ENCODE measurements at regions not wholly inside any gene's neighbourhood (a gene's known extent, or its start where the extent isn't known, plus 50 kb on each side); places are given as distances from the start of the nearest gene placed in this dataset.

DNA sequence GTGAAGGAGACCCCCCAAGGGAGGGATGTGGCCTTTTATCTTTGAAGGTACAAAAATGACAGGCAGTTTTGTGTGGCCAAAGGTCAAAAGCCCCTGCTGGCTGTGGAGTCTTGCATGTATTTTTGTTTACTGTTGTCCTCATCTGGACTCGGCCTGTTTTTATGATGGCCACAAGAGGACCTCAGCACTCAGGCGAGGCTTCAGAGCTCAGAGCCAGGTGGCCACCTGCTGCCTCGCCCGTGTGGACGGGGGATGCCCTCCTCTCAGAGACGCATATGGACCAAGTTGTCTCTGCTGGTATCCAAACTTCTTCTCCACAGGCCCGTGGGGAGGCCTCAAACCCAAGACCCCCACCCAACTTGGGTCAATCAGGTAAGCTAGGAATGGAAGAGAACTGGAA is 118.2 kb downstream of the DACT2 start:
- WGBS, 2 experiments (ENCODE audit: extremely low coverage in 2 of 2, insufficient read length in 1 of 2), result 40% methylated on average over 1 of the region's 7 CpGs; no CpG with 5 or more reads in 1 of the 2 experiments
- Histone ChIP-seq H2BK15ac (ENCODE audit: low read depth, low read length) (no peak overlapping the region), H4K5ac (ENCODE audit: low read depth, low read length) (no peak overlapping the region), H3K27me3 (ENCODE audit: control insufficient read depth, insufficient read depth, low read length) (no peaks in the 10 kb centered on the region), H2BK5ac (ENCODE audit: low read depth, low read length, poor library complexity, severe bottlenecking) (no peak overlapping the region), H3K4me2 (ENCODE audit: low read depth, low read length) (no peak overlapping the region), H3K9me3 (ENCODE audit: control insufficient read depth, insufficient read depth, low read length) (peaks cover 24% of the 10 kb centered on the region; the same call in 1 of the 2 replicates), H2AK9ac (replicated peaks; ENCODE audit: low read depth, low read length, poor library complexity) (no peak overlapping the region), H3K27ac (ENCODE audit: insufficient read depth, low read length) (no peak overlapping the region), H3K23ac (ENCODE audit: low read depth, low read length) (no peak overlapping the region), H3K36me3 (ENCODE audit: control insufficient read depth, insufficient read depth, low read length) (no peaks in the 10 kb centered on the region), H3K79me1 (ENCODE audit: low read depth in 1 of 2, low read length in 2 of 2) (no peaks in the 10 kb centered on the region), H4K8ac (ENCODE audit: low read depth in 2 of 2, low read length in 2 of 2) (no peak overlapping the region), H2BK120ac (ENCODE audit: low read depth, low read length) (no peak overlapping the region), H3K9ac (ENCODE audit: low read depth, low read length) (no peak overlapping the region), H2AFZ (replicated peaks; ENCODE audit: low read length, poor library complexity) (no peak overlapping the region), H3K9me1 (ENCODE audit: insufficient read depth, low read length) (no peaks in the 10 kb centered on the region), H3K4me1 (ENCODE audit: control insufficient read depth, insufficient read depth, low read length) (no peaks in the 10 kb centered on the region), H3K18ac (ENCODE audit: low read depth, low read length) (no peak overlapping the region), H3K4me3 (ENCODE audit: insufficient read depth, low read depth, low read length) (no peak overlapping the region), H3K14ac (replicated peaks; ENCODE audit: low read depth, low read length) (no peak overlapping the region), H2AK5ac (ENCODE audit: low read depth, low read length) (no peak overlapping the region), H3K4ac (ENCODE audit: low read depth, low read length) (no peak overlapping the region), H4K20me1 (ENCODE audit: insufficient read depth, low read length) (no peaks in the 10 kb centered on the region), H2BK20ac (ENCODE audit: low read depth, low read length) (no peak overlapping the region), H4K91ac (ENCODE audit: insufficient read depth, low read depth, low read length) (no peak overlapping the region), H3K56ac (ENCODE audit: extremely low read depth, insufficient read depth, low read length) (no peak overlapping the region)
- no peak for ATAC-seq (ENCODE audit: low read depth)
- intact Hi-C loops (cut with micrococcal nuclease) (no loop called here), dilution Hi-C loops (cut with HindIII; ENCODE audit: low sequenced_read_pairs, unreplicated experiment) (no loop called here), in situ Hi-C loops (cut with MboI; ENCODE audit: low sequenced_read_pairs) (no loop called here)
- ChIA-PET POLR2A (ENCODE audit: unreplicated experiment) (no interaction called here), CTCF (no interaction called here)
- no peak for DNase-seq
- BruUV-seq (replicated peaks), result no TSS peak
- TF ChIP-seq, protein P1, sequence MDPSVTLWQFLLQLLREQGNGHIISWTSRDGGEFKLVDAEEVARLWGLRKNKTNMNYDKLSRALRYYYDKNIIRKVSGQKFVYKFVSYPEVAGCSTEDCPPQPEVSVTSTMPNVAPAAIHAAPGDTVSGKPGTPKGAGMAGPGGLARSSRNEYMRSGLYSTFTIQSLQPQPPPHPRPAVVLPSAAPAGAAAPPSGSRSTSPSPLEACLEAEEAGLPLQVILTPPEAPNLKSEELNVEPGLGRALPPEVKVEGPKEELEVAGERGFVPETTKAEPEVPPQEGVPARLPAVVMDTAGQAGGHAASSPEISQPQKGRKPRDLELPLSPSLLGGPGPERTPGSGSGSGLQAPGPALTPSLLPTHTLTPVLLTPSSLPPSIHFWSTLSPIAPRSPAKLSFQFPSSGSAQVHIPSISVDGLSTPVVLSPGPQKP (IDR thresholded peaks at IDR 0.05; ENCODE audit: borderline replicate concordance, low read depth, low read length), result no peak
- no peak for TF ChIP-seq MAFK (IDR thresholded peaks at IDR 0.05; ENCODE audit: low read depth, low read length)
- no peak for TF ChIP-seq FOS (IDR thresholded peaks at IDR 0.05; ENCODE audit: low read depth, low read length)
- no peak for TF ChIP-seq SMC3 (IDR thresholded peaks at IDR 0.05; ENCODE audit: low read depth, low read length)
- TF ChIP-seq CHD1 (IDR thresholded peaks at IDR 0.05; ENCODE audit: low read depth, low read length), result no peak
- TF ChIP-seq MAZ (IDR thresholded peaks at IDR 0.05; ENCODE audit: borderline replicate concordance, low read depth, low read length), result no peak
- TF ChIP-seq, protein P2, sequence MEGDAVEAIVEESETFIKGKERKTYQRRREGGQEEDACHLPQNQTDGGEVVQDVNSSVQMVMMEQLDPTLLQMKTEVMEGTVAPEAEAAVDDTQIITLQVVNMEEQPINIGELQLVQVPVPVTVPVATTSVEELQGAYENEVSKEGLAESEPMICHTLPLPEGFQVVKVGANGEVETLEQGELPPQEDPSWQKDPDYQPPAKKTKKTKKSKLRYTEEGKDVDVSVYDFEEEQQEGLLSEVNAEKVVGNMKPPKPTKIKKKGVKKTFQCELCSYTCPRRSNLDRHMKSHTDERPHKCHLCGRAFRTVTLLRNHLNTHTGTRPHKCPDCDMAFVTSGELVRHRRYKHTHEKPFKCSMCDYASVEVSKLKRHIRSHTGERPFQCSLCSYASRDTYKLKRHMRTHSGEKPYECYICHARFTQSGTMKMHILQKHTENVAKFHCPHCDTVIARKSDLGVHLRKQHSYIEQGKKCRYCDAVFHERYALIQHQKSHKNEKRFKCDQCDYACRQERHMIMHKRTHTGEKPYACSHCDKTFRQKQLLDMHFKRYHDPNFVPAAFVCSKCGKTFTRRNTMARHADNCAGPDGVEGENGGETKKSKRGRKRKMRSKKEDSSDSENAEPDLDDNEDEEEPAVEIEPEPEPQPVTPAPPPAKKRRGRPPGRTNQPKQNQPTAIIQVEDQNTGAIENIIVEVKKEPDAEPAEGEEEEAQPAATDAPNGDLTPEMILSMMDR (conservative IDR thresholded peaks at IDR 0.05; ENCODE audit: low read depth, low read length), result no peak
- TF ChIP-seq POLR2A (IDR thresholded peaks at IDR 0.05; ENCODE audit: low read depth, low read length), result no peak
- TF ChIP-seq, protein P3, sequence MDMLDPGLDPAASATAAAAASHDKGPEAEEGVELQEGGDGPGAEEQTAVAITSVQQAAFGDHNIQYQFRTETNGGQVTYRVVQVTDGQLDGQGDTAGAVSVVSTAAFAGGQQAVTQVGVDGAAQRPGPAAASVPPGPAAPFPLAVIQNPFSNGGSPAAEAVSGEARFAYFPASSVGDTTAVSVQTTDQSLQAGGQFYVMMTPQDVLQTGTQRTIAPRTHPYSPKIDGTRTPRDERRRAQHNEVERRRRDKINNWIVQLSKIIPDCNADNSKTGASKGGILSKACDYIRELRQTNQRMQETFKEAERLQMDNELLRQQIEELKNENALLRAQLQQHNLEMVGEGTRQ (IDR thresholded peaks at IDR 0.05; ENCODE audit: low read depth, low read length), result no peak
- no peak for TF ChIP-seq MXI1 (IDR thresholded peaks at IDR 0.05; ENCODE audit: borderline replicate concordance, low read depth, low read length)
- no peak for TF ChIP-seq NFE2L2 (IDR thresholded peaks at IDR 0.05; ENCODE audit: low read depth, low read length)
- TF ChIP-seq RFX5 (IDR thresholded peaks at IDR 0.05; ENCODE audit: low read depth, low read length), result no peak
- TF ChIP-seq BHLHE40 (IDR thresholded peaks at IDR 0.05; ENCODE audit: low read depth, low read length), result no peak
- no peak for TF ChIP-seq CEBPB (IDR thresholded peaks at IDR 0.05; ENCODE audit: low read depth, low read length)
- no peak for TF ChIP-seq RCOR1 (IDR thresholded peaks at IDR 0.05; ENCODE audit: insufficient replicate concordance, low read length)
- TF ChIP-seq RAD21 (IDR thresholded peaks at IDR 0.05; ENCODE audit: low read length), result no peak

Data from IMR-90 (cell line).